ENCODE measurements at regions not wholly inside any gene's neighbourhood (a gene's known extent, or its start where the extent isn't known, plus 50 kb on each side); places are given as distances from the start of the nearest gene placed in this dataset.

DNA sequence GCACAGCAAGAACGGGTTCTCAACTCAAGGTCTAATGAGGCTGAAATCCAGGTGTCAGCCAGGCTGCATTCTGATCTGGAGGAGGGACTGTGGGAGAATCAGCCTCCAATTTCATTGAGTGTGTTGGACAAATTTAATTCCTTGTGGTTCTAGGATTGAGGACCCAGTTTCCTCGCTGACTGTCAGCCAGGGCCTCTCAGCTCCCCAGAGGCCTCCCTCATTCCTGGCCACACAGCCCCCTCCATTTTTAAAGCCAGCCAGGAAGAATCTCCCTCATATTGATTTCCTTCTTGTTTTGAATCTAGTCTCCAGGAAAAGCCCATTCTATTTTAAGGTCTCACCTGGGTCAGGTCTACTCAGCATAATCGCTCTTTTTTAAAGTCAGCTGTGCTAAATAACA, 73.7 kb upstream of the ARMC2 start:
- TF ChIP-seq USF1 (IDR thresholded peaks at IDR 0.05), result no peak
- TF ChIP-seq, protein P1, sequence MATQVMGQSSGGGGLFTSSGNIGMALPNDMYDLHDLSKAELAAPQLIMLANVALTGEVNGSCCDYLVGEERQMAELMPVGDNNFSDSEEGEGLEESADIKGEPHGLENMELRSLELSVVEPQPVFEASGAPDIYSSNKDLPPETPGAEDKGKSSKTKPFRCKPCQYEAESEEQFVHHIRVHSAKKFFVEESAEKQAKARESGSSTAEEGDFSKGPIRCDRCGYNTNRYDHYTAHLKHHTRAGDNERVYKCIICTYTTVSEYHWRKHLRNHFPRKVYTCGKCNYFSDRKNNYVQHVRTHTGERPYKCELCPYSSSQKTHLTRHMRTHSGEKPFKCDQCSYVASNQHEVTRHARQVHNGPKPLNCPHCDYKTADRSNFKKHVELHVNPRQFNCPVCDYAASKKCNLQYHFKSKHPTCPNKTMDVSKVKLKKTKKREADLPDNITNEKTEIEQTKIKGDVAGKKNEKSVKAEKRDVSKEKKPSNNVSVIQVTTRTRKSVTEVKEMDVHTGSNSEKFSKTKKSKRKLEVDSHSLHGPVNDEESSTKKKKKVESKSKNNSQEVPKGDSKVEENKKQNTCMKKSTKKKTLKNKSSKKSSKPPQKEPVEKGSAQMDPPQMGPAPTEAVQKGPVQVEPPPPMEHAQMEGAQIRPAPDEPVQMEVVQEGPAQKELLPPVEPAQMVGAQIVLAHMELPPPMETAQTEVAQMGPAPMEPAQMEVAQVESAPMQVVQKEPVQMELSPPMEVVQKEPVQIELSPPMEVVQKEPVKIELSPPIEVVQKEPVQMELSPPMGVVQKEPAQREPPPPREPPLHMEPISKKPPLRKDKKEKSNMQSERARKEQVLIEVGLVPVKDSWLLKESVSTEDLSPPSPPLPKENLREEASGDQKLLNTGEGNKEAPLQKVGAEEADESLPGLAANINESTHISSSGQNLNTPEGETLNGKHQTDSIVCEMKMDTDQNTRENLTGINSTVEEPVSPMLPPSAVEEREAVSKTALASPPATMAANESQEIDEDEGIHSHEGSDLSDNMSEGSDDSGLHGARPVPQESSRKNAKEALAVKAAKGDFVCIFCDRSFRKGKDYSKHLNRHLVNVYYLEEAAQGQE (IDR thresholded peaks at IDR 0.05; ENCODE audit: low read depth), result no peak
- TF ChIP-seq CREB1 (IDR thresholded peaks at IDR 0.05; ENCODE audit: low read depth), result no peak
- TF ChIP-seq RAD21 (IDR thresholded peaks at IDR 0.05; ENCODE audit: low read depth), result no peak
- no peak for TF ChIP-seq TAF1 (IDR thresholded peaks at IDR 0.05; ENCODE audit: low read depth)
- TF ChIP-seq MAX (IDR thresholded peaks at IDR 0.05), result no peak
- no peak for TF ChIP-seq TCF12 (IDR thresholded peaks at IDR 0.05; ENCODE audit: low read depth)
- no peak for TF ChIP-seq ZBTB7A (IDR thresholded peaks at IDR 0.05; ENCODE audit: low read depth)

Data from Ishikawa (cell line).